ENCODE measurements at regions not wholly inside any gene's neighbourhood (a gene's known extent, or its start where the extent isn't known, plus 50 kb on each side); places are given as distances from the start of the nearest gene placed in this dataset.
A peak's percentile ranks its signal among the peaks of the same experiment; 100 is the strongest.

- TF ChIP-seq ZNF224 (CRISPR knock-in tag; IDR thresholded peaks at IDR 0.05), result no peak
- peak in 1 of 3 experiments; percentile 68 for TF ChIP-seq YY1 (IDR thresholded peaks at IDR 0.05; ENCODE audit: borderline replicate concordance in 1 of 3, control insufficient read depth in 1 of 3, extremely low read depth in 1 of 3, insufficient read depth in 3 of 3, insufficient read length in 1 of 3, insufficient replicate concordance in 2 of 3, low read depth in 1 of 3, low read length in 2 of 3)
- no peak for TF ChIP-seq MAFF (IDR thresholded peaks at IDR 0.05; ENCODE audit: low read length)
- TF ChIP-seq ZNF584 (CRISPR knock-in tag; IDR thresholded peaks at IDR 0.05; ENCODE audit: low read depth), result 0 out of 2 replicates have a peak, but pooled peaks have one; percentile 76
- TF ChIP-seq SMAD3 (CRISPR knock-in tag; conservative IDR thresholded peaks at IDR 0.05), result 0 out of 2 replicates have a peak, but pooled peaks have one; percentile 30
- no peak for TF ChIP-seq ZNF740 (CRISPR knock-in tag; IDR thresholded peaks at IDR 0.05)
- TF ChIP-seq ZNF740 (tag; IDR thresholded peaks at IDR 0.05), result peak in 1 of 2 experiments; percentile 88; a peak in 2 of 4 replicates
- peak in 1 of 2 experiments; percentile 50; a peak in 1 of 4 replicates for TF ChIP-seq ZNF639 (CRISPR knock-in tag; conservative IDR thresholded peaks at IDR 0.05 in 1 of 2, IDR thresholded peaks at IDR 0.05 in 1 of 2)
- no peak for TF ChIP-seq FOXK2 (conservative IDR thresholded peaks at IDR 0.05 in 1 of 2, IDR thresholded peaks at IDR 0.05 in 1 of 2; ENCODE audit: low read depth in 2 of 2)
- TF ChIP-seq TEAD1 (CRISPR knock-in tag; IDR thresholded peaks at IDR 0.05), result peak in 1 of 2 experiments; percentile 72; a peak in 2 of 4 replicates
These were observed 60.4 kb upstream of the FICD start (continued) for GRCh38 chr12:108454539-108455139.

Data from K562 (cell line).